Uterus (tissue), 3 donors: ENCODE measurements at regions not wholly inside any gene's neighbourhood (a gene's known extent, or its start where the extent isn't known, plus 50 kb on each side); places are given as distances from the start of the nearest gene placed in this dataset.

ENCODE experiments used
- DNase-seq, 2 donors: peaks; one replicate each; pipeline ENCODE4 v3.0.0-alpha.2; 2019 to 2020
- H3K27ac ChIP-seq, 2 donors: fragments of 200-600 bp; sonication (generic); 1 replicate in 1 of 2; 2 replicates in 1 of 2; pipeline ENCODE4 v1.5.1; 2016 to 2018
- H3K27me3 ChIP-seq, 2 donors: fragments of 200-600 bp; sonication (generic); one replicate each; pipeline ENCODE4 v1.5.1; 2018 to 2019; ENCODE audit warnings: control low read depth in 1 of 2
- H3K36me3 ChIP-seq, 2 donors: fragments of 200-600 bp; sonication (generic); one replicate each; pipeline ENCODE4 v1.5.1; 2019; ENCODE audit warnings: control low read depth in 1 of 2
- H3K4me1 ChIP-seq, 2 donors: fragments of 200-600 bp; sonication (generic); one replicate each; pipeline ENCODE4 v1.5.1; 2018 to 2019; ENCODE audit warnings: control low read depth in 1 of 2
- H3K4me3 ChIP-seq, 2 donors: fragments of 200-600 bp; sonication (generic); 1 replicate in 1 of 2; 2 replicates in 1 of 2; pipeline ENCODE4 v1.5.1; 2018 to 2019; ENCODE audit warnings: mild to moderate bottlenecking in 1 of 2
- H3K9me3 ChIP-seq, 2 donors: fragments of 200-600 bp; sonication (generic); one replicate each; pipeline ENCODE4 v1.5.1; 2019; ENCODE audit warnings: control low read depth in 1 of 2
- CTCF ChIP-seq, 4 experiments: fragments of 200-600 bp in 2 of 4; fragments of 450-650 bp in 2 of 4; sonication (generic) in 2 of 4; IDR thresholded peaks; one replicate each; pipeline ENCODE4 v1.5.1; 2016 to 2019; ENCODE audit warnings: antibody characterized with exemption in 4 of 4, mild to moderate bottlenecking in 2 of 4, moderate library complexity in 1 of 4
- POLR2A ChIP-seq, 2 donors: fragments of 450-650 bp; IDR thresholded peaks; one replicate each; pipeline ENCODE4 v1.6.1; 2016; ENCODE audit warnings: antibody characterized with exemption in 2 of 2, mild to moderate bottlenecking in 1 of 2, moderate library complexity in 1 of 2
- intact Hi-C: fragments of 100-400 bp; cut with DNase I; formaldehyde crosslinking; loops from one replicate; pipeline ENCODE4 v1.15.1; 2023; ENCODE audit warnings: low total_unique reads
- donor health status: DM: yes; HTN: yes; CAD: no.

- no peaks in the 10 kb centered on the region for H3K9me3 ChIP-seq
- H3K4me3 ChIP-seq, result no peak overlapping the region
- no peak for TF ChIP-seq CTCF (IDR thresholded peaks at IDR 0.05)
- TF ChIP-seq POLR2A (IDR thresholded peaks at IDR 0.05), result no peak
- H3K27me3 ChIP-seq, result no peaks in the 10 kb centered on the region
- intact Hi-C loops, result no loop called here
- no peaks in the 10 kb centered on the region for H3K4me1 ChIP-seq
- no peak for DNase-seq
- H3K27ac ChIP-seq, result no peak overlapping the region
- H3K36me3 ChIP-seq, result no peaks in the 10 kb centered on the region
Measured at GRCh38 chr14:83816761-83817160, 1713.2 kb upstream of the FLRT2 start.

- H3K27me3 ChIP-seq, result no peaks in the 10 kb centered on the region
- no peak overlapping the region for H3K27ac ChIP-seq
- no peaks in the 10 kb centered on the region for H3K36me3 ChIP-seq
- no peak for TF ChIP-seq CTCF (IDR thresholded peaks at IDR 0.05)
- no peak for TF ChIP-seq POLR2A (IDR thresholded peaks at IDR 0.05)
- no peaks in the 10 kb centered on the region for H3K4me1 ChIP-seq
- no peaks in the 10 kb centered on the region for H3K9me3 ChIP-seq
- intact Hi-C loops, result no loop called here
- no peak for DNase-seq
- no peak overlapping the region for H3K4me3 ChIP-seq
Measured at GRCh38 chr14:83825843-83826242, 1704.1 kb upstream of the FLRT2 start.

DNA sequence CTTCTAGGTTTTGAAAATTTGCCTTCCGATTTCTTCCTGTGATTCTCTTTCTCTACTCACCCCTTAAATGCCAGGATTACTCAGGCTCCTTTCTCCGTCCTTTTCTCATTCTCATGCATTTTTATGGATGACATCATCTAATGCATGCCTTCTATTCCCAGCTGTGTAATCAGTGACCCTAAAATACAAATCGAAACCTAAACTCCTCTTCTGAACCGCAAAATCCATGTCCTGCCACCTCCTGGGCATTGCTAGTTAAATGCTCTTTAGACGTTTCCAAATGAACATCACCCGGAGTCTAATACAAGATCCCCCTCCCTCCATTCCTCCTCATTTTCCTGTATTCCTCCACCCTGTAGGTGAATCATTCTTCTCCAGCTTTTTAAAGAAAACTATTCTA is 1703.1 kb upstream of the FLRT2 start:
- Histone ChIP-seq H3K9me3 (no peaks in the 10 kb centered on the region), H3K4me1 (no peaks in the 10 kb centered on the region), H3K27me3 (no peaks in the 10 kb centered on the region), H3K36me3 (no peaks in the 10 kb centered on the region), H3K4me3 (no peak overlapping the region), H3K27ac (no peak overlapping the region)
- intact Hi-C loops, result no loop called here
- TF ChIP-seq POLR2A (IDR thresholded peaks at IDR 0.05), result no peak
- TF ChIP-seq CTCF (IDR thresholded peaks at IDR 0.05), result no peak
- no peak for DNase-seq

DNA sequence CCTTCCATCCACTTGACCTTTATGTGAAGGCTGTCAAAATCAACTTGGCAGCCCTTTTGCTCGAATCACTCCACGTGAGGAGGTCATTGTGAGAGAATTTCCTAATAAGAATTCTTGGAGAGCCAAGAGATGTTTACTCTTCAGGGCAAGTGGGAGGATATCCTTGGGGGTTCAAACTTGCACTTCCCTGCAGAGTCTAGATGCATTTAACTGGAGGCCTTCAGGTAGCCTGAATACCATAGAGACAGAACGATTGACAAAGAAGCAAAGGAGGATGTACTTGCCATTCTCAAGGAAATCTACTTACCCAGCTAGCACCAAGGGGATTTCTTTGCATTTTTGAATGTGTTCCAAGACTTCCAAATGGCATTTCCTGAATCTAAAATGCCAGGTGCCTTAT is 1702.6 kb upstream of the FLRT2 start:
- Histone ChIP-seq H3K9me3 (no peaks in the 10 kb centered on the region), H3K27ac (no peak overlapping the region), H3K4me1 (no peaks in the 10 kb centered on the region), H3K36me3 (no peaks in the 10 kb centered on the region), H3K27me3 (no peaks in the 10 kb centered on the region), H3K4me3 (no peak overlapping the region)
- DNase-seq, result no peak
- intact Hi-C loops, result no loop called here
- TF ChIP-seq POLR2A (IDR thresholded peaks at IDR 0.05) (no peak), CTCF (IDR thresholded peaks at IDR 0.05) (no peak)

- intact Hi-C loops, result no loop called here
- H3K4me3 ChIP-seq, result no peak overlapping the region
Measured at GRCh38 chr14:83828406-83828805, 1701.5 kb upstream of the FLRT2 start.

More at GRCh38 chr14:83828406-83828805, 1701.5 kb upstream of the FLRT2 start:
- Histone ChIP-seq H3K27me3 (no peaks in the 10 kb centered on the region), H3K36me3 (no peaks in the 10 kb centered on the region), H3K9me3 (no peaks in the 10 kb centered on the region), H3K4me1 (no peaks in the 10 kb centered on the region), H3K27ac (no peak overlapping the region)
- no peak for DNase-seq
- TF ChIP-seq CTCF (IDR thresholded peaks at IDR 0.05) (no peak), POLR2A (IDR thresholded peaks at IDR 0.05) (no peak)
